Prostate gland (tissue), 2 donors: ENCODE measurements at regions not wholly inside any gene's neighbourhood (a gene's known extent, or its start where the extent isn't known, plus 50 kb on each side); places are given as distances from the start of the nearest gene placed in this dataset.

ENCODE experiments used
- POLR2AphosphoS5 ChIP-seq: sonication (generic); formaldehyde crosslinking; IDR thresholded peaks from one replicate; pipeline ENCODE4 v1.6.1; 2017; ENCODE audit warnings: antibody characterized with exemption
- TF ChIP-seq, protein P1 (sequence below), 4 experiments: fragments of 200-600 bp in 2 of 4; fragments of 450-650 bp in 2 of 4; sonication (generic) in 2 of 4; IDR thresholded peaks; 1 replicate in 3 of 4; 2 replicates in 1 of 4; pipeline ENCODE4 v1.5.1; 2016 to 2019; ENCODE audit warnings: antibody characterized with exemption in 4 of 4, mild to moderate bottlenecking in 2 of 4, moderate library complexity in 2 of 4

DNA sequence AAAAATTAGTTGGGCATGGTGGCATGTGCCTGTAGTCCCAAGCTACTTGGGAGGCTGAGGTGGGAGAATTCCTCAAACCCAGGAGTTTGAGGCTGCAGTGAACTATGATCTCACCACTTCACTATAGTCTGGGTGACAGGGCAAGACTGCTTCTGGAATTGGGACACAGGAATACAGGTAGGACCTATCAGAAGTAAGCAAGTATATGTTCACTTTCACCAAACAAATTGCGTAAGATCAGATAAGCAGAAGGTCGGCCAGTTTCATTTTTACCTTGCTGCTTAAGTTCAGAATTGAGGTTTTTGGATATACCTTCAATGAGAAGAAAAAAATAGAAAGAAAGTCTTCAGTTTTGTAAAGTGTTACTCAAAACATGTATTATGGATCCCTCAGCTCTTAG is 171.7 kb downstream of the MAT2B start:
- TF ChIP-seq, protein P1, sequence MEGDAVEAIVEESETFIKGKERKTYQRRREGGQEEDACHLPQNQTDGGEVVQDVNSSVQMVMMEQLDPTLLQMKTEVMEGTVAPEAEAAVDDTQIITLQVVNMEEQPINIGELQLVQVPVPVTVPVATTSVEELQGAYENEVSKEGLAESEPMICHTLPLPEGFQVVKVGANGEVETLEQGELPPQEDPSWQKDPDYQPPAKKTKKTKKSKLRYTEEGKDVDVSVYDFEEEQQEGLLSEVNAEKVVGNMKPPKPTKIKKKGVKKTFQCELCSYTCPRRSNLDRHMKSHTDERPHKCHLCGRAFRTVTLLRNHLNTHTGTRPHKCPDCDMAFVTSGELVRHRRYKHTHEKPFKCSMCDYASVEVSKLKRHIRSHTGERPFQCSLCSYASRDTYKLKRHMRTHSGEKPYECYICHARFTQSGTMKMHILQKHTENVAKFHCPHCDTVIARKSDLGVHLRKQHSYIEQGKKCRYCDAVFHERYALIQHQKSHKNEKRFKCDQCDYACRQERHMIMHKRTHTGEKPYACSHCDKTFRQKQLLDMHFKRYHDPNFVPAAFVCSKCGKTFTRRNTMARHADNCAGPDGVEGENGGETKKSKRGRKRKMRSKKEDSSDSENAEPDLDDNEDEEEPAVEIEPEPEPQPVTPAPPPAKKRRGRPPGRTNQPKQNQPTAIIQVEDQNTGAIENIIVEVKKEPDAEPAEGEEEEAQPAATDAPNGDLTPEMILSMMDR (IDR thresholded peaks at IDR 0.05), result no peak
- no peak for TF ChIP-seq POLR2AphosphoS5
